SK-N-SH treated with all-trans-retinoic acid at 6 μM for 48 hours (cell line): ENCODE measurements at regions not wholly inside any gene's neighbourhood (a gene's known extent, or its start where the extent isn't known, plus 50 kb on each side); places are given as distances from the start of the nearest gene placed in this dataset.

ENCODE experiments used
- PPARA ChIP-seq: fragments of 250-450 bp; sonication (Bioruptor Pico); IDR thresholded peaks from 2 replicates; pipeline ENCODE4 v1.5.0; 2020; ENCODE audit warnings: mild to moderate bottlenecking, borderline replicate concordance
- TCF4 ChIP-seq: fragments of 250-450 bp; sonication (Bioruptor Pico); IDR thresholded peaks from 2 replicates; pipeline ENCODE4 v1.8.0; 2021; ENCODE audit warnings: mild to moderate bottlenecking, moderate library complexity, borderline replicate concordance
- ZC3H10 ChIP-seq: fragments of 250-450 bp; sonication (Bioruptor Pico); IDR thresholded peaks from 2 replicates; pipeline ENCODE4 v1.5.1; 2021; ENCODE audit warnings: mild to moderate bottlenecking, moderate library complexity
- ZFP3 ChIP-seq: fragments of 250-450 bp; sonication (Bioruptor Pico); IDR thresholded peaks from 2 replicates; pipeline ENCODE4 v1.5.0; 2020; ENCODE audit warnings: mild to moderate bottlenecking, moderate library complexity
- ZFP30 ChIP-seq: fragments of 450-650 bp; formaldehyde crosslinking; IDR thresholded peaks from 2 replicates; pipeline ENCODE4 v1.5.0; 2022; ENCODE audit warnings: mild to moderate bottlenecking, moderate library complexity
- TF ChIP-seq, protein P1 (sequence below): fragments of 250-450 bp; sonication (Bioruptor Pico); IDR thresholded peaks from 2 replicates; pipeline ENCODE4 v1.8.0; 2020; ENCODE audit warnings: mild to moderate bottlenecking, moderate library complexity, borderline replicate concordance
- TF ChIP-seq, protein P2 (sequence below): fragments of 250-450 bp; sonication (Bioruptor Pico); IDR thresholded peaks from 2 replicates; pipeline ENCODE4 v1.5.1; 2021; ENCODE audit warnings: mild to moderate bottlenecking, moderate library complexity

DNA sequence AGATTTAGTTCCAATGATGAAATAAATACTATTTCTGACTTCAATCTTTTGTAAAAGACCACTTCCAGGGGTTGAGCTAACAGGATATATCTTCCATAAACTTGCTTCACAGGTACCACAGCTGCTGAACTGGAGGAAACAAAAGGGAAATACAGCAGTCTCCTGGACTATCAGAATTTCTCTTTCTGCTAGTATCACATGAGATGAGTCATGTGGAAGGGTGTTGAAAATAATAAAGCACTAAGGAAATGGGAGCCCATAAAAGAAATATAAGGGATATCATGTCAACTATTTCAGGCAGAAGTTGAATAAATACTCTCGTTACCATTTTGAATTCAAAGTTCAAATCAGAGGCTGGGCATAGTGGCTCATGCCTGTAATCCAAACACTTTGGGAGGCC, 250.3 kb upstream of the NFE2L3 start:
- TF ChIP-seq, protein P1, sequence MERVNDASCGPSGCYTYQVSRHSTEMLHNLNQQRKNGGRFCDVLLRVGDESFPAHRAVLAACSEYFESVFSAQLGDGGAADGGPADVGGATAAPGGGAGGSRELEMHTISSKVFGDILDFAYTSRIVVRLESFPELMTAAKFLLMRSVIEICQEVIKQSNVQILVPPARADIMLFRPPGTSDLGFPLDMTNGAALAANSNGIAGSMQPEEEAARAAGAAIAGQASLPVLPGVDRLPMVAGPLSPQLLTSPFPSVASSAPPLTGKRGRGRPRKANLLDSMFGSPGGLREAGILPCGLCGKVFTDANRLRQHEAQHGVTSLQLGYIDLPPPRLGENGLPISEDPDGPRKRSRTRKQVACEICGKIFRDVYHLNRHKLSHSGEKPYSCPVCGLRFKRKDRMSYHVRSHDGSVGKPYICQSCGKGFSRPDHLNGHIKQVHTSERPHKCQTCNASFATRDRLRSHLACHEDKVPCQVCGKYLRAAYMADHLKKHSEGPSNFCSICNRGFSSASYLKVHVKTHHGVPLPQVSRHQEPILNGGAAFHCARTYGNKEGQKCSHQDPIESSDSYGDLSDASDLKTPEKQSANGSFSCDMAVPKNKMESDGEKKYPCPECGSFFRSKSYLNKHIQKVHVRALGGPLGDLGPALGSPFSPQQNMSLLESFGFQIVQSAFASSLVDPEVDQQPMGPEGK (CRISPR knock-in tag) = no peak
- TF ChIP-seq, protein P2, sequence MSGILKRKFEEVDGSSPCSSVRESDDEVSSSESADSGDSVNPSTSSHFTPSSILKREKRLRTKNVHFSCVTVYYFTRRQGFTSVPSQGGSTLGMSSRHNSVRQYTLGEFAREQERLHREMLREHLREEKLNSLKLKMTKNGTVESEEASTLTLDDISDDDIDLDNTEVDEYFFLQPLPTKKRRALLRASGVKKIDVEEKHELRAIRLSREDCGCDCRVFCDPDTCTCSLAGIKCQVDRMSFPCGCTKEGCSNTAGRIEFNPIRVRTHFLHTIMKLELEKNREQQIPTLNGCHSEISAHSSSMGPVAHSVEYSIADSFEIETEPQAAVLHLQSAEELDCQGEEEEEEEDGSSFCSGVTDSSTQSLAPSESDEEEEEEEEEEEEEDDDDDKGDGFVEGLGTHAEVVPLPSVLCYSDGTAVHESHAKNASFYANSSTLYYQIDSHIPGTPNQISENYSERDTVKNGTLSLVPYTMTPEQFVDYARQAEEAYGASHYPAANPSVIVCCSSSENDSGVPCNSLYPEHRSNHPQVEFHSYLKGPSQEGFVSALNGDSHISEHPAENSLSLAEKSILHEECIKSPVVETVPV (CRISPR knock-in tag) = no peak
- TF ChIP-seq ZC3H10 (CRISPR knock-in tag) = no peak
- no peak for TF ChIP-seq ZFP30 (CRISPR knock-in tag)
- TF ChIP-seq ZFP3 (CRISPR knock-in tag) = no peak
- TF ChIP-seq PPARA = no peak
- no peak for TF ChIP-seq TCF4 (CRISPR knock-in tag)
